ENCODE measurements at regions not wholly inside any gene's neighbourhood (a gene's known extent, or its start where the extent isn't known, plus 50 kb on each side); places are given as distances from the start of the nearest gene placed in this dataset.

DNA sequence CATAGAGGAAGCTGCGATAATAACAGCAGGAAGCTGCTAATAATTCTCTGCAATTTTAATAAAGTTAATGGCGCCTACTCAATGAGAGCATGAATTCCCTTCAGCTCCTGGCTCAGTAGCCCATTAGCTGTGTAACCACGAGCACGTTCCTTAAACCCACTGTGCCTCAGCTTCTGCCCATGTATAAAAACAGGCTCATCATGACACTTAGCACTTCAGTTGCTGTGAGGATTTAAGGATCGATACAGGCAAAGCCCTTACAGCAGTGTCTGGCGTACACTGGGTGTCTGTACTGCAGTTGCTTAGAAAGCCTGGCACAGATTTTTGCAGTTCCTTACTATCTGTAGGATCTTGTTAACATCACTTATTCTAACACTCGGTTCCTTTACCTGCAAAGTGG is 673.4 kb upstream of the ARGLU1 start:
- intact Hi-C loops (cut with micrococcal nuclease; ENCODE audit: unreplicated experiment): no loop called here
- H3K4me3 ChIP-seq (ENCODE audit: low read depth, low read length, poor library complexity, severe bottlenecking): no peak overlapping the region
- BruUV-seq (replicated peaks): no TSS peak
- H3K4me1 ChIP-seq (ENCODE audit: insufficient read depth, low read length, poor library complexity, severe bottlenecking): no peaks in the 10 kb centered on the region
- H3K9me3 ChIP-seq (ENCODE audit: low read depth, low read length, poor library complexity, severe bottlenecking): no peaks in the 10 kb centered on the region
- no peaks in the 10 kb centered on the region for H3K27me3 ChIP-seq (replicated peaks; ENCODE audit: insufficient read depth, low read depth, low read length, poor library complexity)
- DNase-seq (ENCODE audit: low spot score): no peak
- TF ChIP-seq, protein P1, sequence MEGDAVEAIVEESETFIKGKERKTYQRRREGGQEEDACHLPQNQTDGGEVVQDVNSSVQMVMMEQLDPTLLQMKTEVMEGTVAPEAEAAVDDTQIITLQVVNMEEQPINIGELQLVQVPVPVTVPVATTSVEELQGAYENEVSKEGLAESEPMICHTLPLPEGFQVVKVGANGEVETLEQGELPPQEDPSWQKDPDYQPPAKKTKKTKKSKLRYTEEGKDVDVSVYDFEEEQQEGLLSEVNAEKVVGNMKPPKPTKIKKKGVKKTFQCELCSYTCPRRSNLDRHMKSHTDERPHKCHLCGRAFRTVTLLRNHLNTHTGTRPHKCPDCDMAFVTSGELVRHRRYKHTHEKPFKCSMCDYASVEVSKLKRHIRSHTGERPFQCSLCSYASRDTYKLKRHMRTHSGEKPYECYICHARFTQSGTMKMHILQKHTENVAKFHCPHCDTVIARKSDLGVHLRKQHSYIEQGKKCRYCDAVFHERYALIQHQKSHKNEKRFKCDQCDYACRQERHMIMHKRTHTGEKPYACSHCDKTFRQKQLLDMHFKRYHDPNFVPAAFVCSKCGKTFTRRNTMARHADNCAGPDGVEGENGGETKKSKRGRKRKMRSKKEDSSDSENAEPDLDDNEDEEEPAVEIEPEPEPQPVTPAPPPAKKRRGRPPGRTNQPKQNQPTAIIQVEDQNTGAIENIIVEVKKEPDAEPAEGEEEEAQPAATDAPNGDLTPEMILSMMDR (conservative IDR thresholded peaks at IDR 0.05; ENCODE audit: low read depth, low read length): no peak
- TF ChIP-seq EZH2 (IDR thresholded peaks at IDR 0.05; ENCODE audit: borderline replicate concordance, low read depth, low read length, poor library complexity, severe bottlenecking): no peak
- no peaks in the 10 kb centered on the region for H3K36me3 ChIP-seq (ENCODE audit: insufficient read depth, low read length, poor library complexity, severe bottlenecking)
- ChIA-PET CTCF (no interaction called here), POLR2A (ENCODE audit: low non-redundant PET) (no interaction called here)
- no peak overlapping the region for H3K27ac ChIP-seq (ENCODE audit: low read depth, low read length, poor library complexity, severe bottlenecking)

DNA sequence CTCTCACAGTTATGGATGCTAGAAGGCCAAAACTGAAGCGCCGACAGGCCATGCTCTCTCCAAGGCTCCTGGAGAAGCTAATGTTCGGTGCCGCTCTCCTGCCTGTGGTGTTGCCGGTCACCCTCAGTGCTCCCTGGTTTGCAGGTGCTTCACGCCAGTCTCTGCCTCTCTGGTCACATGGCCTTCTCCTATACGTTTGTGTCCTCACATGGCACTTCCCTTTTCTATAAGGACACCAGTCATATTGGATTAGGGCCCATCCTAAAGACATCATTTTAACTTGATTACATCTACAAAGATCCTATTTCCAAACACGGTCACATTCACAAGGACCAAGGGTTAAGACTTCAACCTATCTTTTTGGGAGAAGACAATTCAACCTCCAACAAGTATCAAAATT is 671.3 kb upstream of the ARGLU1 start:
- TF ChIP-seq, protein P1 (conservative IDR thresholded peaks at IDR 0.05; ENCODE audit: low read depth, low read length): no peak
- TF ChIP-seq EZH2 (IDR thresholded peaks at IDR 0.05; ENCODE audit: borderline replicate concordance, low read depth, low read length, poor library complexity, severe bottlenecking): no peak
- intact Hi-C loops (cut with micrococcal nuclease; ENCODE audit: unreplicated experiment): no loop called here
- ChIA-PET POLR2A (ENCODE audit: low non-redundant PET) (no interaction called here), CTCF (no interaction called here)
- DNase-seq (ENCODE audit: low spot score): no peak
- H3K27me3 ChIP-seq (replicated peaks; ENCODE audit: insufficient read depth, low read depth, low read length, poor library complexity): no peaks in the 10 kb centered on the region
- H3K4me3 ChIP-seq (ENCODE audit: low read depth, low read length, poor library complexity, severe bottlenecking): no peak overlapping the region
- no peaks in the 10 kb centered on the region for H3K4me1 ChIP-seq (ENCODE audit: insufficient read depth, low read length, poor library complexity, severe bottlenecking)
- H3K36me3 ChIP-seq (ENCODE audit: insufficient read depth, low read length, poor library complexity, severe bottlenecking): no peaks in the 10 kb centered on the region
- H3K9me3 ChIP-seq (ENCODE audit: low read depth, low read length, poor library complexity, severe bottlenecking): no peaks in the 10 kb centered on the region
- no peak overlapping the region for H3K27ac ChIP-seq (ENCODE audit: low read depth, low read length, poor library complexity, severe bottlenecking)
- no TSS peak for BruUV-seq (replicated peaks)

DNA sequence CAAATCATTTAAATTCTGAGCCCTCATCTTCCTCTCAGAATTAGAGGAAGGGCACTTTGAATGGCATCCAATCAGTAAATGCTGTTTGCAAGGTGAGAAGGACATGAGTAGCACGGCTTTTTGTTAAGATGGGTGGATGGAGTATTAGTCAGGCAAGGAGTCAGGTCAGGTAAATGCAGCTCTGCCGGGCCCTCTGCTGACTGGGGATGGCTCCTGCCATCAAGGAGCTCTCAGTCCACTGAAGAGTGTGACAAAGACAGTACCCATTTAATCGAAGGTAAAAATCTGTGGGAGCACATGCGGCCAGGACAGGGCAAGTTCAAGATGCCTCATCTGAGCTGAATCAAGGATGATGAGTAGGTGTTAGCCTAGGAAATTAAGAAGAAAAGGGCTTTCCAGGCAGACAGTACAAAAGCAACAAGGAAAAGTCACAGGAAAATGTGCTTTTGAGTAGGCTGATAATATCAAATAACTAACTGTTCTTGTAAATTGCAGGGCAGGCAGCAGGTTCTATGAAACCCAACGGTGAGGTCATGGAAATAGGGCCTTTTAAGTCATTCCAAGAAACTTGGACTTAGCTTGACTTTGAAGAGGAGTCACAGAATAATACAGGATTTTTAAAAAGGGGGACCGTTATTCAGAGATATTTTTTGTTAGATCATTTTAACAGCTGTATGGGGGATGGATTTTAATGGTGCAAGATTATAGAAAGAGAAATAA is 670.5 kb upstream of the ARGLU1 start:
- H3K36me3 ChIP-seq (ENCODE audit: insufficient read depth, low read length, poor library complexity, severe bottlenecking): no peaks in the 10 kb centered on the region
- TF ChIP-seq, protein P1 (conservative IDR thresholded peaks at IDR 0.05; ENCODE audit: low read depth, low read length): no peak
- no peak for TF ChIP-seq EZH2 (IDR thresholded peaks at IDR 0.05; ENCODE audit: borderline replicate concordance, low read depth, low read length, poor library complexity, severe bottlenecking)
- no peaks in the 10 kb centered on the region for H3K9me3 ChIP-seq (ENCODE audit: low read depth, low read length, poor library complexity, severe bottlenecking)
- H3K4me3 ChIP-seq (ENCODE audit: low read depth, low read length, poor library complexity, severe bottlenecking): no peak overlapping the region
- ChIA-PET POLR2A (ENCODE audit: low non-redundant PET) (no interaction called here), CTCF (no interaction called here)
- DNase-seq (ENCODE audit: low spot score): no peak
- no peaks in the 10 kb centered on the region for H3K4me1 ChIP-seq (ENCODE audit: insufficient read depth, low read length, poor library complexity, severe bottlenecking)
- BruUV-seq (replicated peaks): no TSS peak
- H3K27ac ChIP-seq (ENCODE audit: low read depth, low read length, poor library complexity, severe bottlenecking): no peak overlapping the region
- H3K27me3 ChIP-seq (replicated peaks; ENCODE audit: insufficient read depth, low read depth, low read length, poor library complexity): no peaks in the 10 kb centered on the region
- intact Hi-C loops (cut with micrococcal nuclease; ENCODE audit: unreplicated experiment): no loop called here

Data from A673 (cell line).